ENCODE measurements at regions not wholly inside any gene's neighbourhood (a gene's known extent, or its start where the extent isn't known, plus 50 kb on each side); places are given as distances from the start of the nearest gene placed in this dataset.

DNA sequence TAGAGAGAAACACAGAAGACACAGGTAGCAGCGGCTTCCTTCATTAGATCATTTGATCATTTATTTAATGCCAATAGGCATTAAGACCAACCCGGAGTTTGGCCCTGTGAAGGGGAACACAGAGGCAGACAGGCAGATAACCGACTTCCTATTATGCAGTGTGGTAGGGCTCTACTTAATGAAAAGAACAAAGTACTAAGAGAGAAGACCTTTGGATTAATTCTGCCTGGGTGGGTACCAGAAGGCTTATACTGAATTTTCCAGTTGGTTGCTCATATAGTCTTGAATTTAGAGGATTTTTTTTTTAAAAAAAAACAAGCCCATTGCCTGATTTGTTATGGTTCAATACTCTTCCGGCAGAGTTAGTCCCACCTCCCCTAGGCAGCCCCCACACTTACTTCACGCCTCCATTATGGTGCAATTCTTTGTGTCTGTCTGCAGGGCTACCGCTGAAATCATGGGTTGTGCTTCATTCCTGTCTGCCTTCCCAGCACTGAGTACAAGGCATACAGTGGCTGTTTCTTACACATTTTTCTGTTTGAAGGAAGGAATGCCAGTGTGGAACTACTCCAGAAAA is 244.3 kb upstream of the APCDD1 start:
- CTCF ChIA-PET: interaction anchor here (0.6 kb wide), 1 partner anchor 45 kb away, joined by 4 read pairs; no protein-coding TSS in a partner anchor
- POLR2A ChIA-PET: no interaction called here
- Histone ChIP-seq H3K4me1 (ENCODE audit: control insufficient read depth, insufficient read depth, low read length) (no peaks in the 10 kb centered on the region), H3K4me3 (ENCODE audit: low read depth, low read length) (no peak overlapping the region), H3K27ac (ENCODE audit: extremely low read depth, low read depth, low read length) (no peak overlapping the region), H3K9me3 (ENCODE audit: control insufficient read depth, insufficient read depth, low read depth, low read length) (no peaks in the 10 kb centered on the region), H3K36me3 (ENCODE audit: control insufficient read depth in 2 of 2, insufficient read depth in 1 of 2, low read length in 2 of 2) (no peaks in the 10 kb centered on the region)
- no peak for TF ChIP-seq ZNF202 (tag by site-specific recombination; IDR thresholded peaks at IDR 0.05; ENCODE audit: borderline replicate concordance)
- TF ChIP-seq, protein P1, sequence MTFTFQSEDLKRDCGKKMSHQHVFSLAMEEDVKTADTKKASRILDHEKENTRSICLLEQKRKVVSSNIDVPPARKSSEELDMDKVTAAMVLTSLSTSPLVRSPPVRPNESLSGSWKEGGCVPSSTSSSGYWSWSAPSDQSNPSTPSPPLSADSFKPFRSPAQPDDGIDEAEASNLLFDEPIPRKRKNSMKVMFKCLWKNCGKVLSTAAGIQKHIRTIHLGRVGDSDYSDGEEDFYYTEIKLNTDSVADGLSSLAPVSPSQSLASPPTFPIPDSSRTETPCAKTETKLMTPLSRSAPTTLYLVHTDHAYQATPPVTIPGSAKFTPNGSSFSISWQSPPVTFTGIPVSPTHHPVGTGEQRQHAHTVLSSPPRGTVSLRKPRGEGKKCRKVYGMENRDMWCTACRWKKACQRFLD (tag by site-specific recombination; IDR thresholded peaks at IDR 0.05): no peak
- TF ChIP-seq, protein P2, sequence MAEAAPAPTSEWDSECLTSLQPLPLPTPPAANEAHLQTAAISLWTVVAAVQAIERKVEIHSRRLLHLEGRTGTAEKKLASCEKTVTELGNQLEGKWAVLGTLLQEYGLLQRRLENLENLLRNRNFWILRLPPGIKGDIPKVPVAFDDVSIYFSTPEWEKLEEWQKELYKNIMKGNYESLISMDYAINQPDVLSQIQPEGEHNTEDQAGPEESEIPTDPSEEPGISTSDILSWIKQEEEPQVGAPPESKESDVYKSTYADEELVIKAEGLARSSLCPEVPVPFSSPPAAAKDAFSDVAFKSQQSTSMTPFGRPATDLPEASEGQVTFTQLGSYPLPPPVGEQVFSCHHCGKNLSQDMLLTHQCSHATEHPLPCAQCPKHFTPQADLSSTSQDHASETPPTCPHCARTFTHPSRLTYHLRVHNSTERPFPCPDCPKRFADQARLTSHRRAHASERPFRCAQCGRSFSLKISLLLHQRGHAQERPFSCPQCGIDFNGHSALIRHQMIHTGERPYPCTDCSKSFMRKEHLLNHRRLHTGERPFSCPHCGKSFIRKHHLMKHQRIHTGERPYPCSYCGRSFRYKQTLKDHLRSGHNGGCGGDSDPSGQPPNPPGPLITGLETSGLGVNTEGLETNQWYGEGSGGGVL (tag by site-specific recombination; IDR thresholded peaks at IDR 0.05): no peak
- TF ChIP-seq, protein P3, sequence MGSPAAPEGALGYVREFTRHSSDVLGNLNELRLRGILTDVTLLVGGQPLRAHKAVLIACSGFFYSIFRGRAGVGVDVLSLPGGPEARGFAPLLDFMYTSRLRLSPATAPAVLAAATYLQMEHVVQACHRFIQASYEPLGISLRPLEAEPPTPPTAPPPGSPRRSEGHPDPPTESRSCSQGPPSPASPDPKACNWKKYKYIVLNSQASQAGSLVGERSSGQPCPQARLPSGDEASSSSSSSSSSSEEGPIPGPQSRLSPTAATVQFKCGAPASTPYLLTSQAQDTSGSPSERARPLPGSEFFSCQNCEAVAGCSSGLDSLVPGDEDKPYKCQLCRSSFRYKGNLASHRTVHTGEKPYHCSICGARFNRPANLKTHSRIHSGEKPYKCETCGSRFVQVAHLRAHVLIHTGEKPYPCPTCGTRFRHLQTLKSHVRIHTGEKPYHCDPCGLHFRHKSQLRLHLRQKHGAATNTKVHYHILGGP (tag by site-specific recombination; IDR thresholded peaks at IDR 0.05): no peak
- no peak for TF ChIP-seq ZNF624 (tag by site-specific recombination; IDR thresholded peaks at IDR 0.05)
- TF ChIP-seq GLI4 (tag by site-specific recombination; IDR thresholded peaks at IDR 0.05): no peak
- TF ChIP-seq, protein P4, sequence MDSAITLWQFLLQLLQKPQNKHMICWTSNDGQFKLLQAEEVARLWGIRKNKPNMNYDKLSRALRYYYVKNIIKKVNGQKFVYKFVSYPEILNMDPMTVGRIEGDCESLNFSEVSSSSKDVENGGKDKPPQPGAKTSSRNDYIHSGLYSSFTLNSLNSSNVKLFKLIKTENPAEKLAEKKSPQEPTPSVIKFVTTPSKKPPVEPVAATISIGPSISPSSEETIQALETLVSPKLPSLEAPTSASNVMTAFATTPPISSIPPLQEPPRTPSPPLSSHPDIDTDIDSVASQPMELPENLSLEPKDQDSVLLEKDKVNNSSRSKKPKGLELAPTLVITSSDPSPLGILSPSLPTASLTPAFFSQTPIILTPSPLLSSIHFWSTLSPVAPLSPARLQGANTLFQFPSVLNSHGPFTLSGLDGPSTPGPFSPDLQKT (IDR thresholded peaks at IDR 0.05; ENCODE audit: borderline replicate concordance, low read depth, low read length): no peak
- TF ChIP-seq, protein P5, sequence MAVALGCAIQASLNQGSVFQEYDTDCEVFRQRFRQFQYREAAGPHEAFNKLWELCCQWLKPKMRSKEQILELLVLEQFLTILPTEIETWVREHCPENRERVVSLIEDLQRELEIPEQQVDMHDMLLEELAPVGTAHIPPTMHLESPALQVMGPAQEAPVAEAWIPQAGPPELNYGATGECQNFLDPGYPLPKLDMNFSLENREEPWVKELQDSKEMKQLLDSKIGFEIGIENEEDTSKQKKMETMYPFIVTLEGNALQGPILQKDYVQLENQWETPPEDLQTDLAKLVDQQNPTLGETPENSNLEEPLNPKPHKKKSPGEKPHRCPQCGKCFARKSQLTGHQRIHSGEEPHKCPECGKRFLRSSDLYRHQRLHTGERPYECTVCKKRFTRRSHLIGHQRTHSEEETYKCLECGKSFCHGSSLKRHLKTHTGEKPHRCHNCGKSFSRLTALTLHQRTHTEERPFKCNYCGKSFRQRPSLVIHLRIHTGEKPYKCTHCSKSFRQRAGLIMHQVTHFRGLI (tag by site-specific recombination; IDR thresholded peaks at IDR 0.05): no peak
- TF ChIP-seq, protein P6, sequence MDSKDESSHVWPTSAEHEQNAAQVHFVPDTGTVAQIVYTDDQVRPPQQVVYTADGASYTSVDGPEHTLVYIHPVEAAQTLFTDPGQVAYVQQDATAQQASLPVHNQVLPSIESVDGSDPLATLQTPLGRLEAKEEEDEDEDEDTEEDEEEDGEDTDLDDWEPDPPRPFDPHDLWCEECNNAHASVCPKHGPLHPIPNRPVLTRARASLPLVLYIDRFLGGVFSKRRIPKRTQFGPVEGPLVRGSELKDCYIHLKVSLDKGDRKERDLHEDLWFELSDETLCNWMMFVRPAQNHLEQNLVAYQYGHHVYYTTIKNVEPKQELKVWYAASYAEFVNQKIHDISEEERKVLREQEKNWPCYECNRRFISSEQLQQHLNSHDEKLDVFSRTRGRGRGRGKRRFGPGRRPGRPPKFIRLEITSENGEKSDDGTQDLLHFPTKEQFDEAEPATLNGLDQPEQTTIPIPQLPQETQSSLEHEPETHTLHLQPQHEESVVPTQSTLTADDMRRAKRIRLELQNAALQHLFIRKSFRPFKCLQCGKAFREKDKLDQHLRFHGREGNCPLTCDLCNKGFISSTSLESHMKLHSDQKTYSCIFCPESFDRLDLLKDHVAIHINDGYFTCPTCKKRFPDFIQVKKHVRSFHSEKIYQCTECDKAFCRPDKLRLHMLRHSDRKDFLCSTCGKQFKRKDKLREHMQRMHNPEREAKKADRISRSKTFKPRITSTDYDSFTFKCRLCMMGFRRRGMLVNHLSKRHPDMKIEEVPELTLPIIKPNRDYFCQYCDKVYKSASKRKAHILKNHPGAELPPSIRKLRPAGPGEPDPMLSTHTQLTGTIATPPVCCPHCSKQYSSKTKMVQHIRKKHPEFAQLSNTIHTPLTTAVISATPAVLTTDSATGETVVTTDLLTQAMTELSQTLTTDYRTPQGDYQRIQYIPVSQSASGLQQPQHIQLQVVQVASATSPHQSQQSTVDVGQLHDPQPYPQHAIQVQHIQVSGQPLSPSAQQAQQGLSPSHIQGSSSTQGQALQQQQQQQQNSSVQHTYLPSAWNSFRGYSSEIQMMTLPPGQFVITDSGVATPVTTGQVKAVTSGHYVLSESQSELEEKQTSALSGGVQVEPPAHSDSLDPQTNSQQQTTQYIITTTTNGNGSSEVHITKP (tag by site-specific recombination; IDR thresholded peaks at IDR 0.05): no peak
- TF ChIP-seq OVOL3 (tag by site-specific recombination; IDR thresholded peaks at IDR 0.05): no peak
- TF ChIP-seq ZNF785 (tag by site-specific recombination; IDR thresholded peaks at IDR 0.05): no peak
- TF ChIP-seq YY2 (tag by site-specific recombination; IDR thresholded peaks at IDR 0.05): no peak
- no peak for TF ChIP-seq ZNF324 (tag by site-specific recombination; IDR thresholded peaks at IDR 0.05)
- no peak for TF ChIP-seq ZNF24 (tag by site-specific recombination; IDR thresholded peaks at IDR 0.05)
- no peak for TF ChIP-seq YY1 (tag by site-specific recombination; IDR thresholded peaks at IDR 0.05)
- no peak for TF ChIP-seq KLF1 (tag by site-specific recombination; IDR thresholded peaks at IDR 0.05)
- TF ChIP-seq HOXC10 (CRISPR knock-in tag; IDR thresholded peaks at IDR 0.05): no peak
- no peak for TF ChIP-seq ZNF19 (tag by site-specific recombination; IDR thresholded peaks at IDR 0.05; ENCODE audit: low read depth)
- TF ChIP-seq ZNF529 (tag by site-specific recombination; IDR thresholded peaks at IDR 0.05; ENCODE audit: insufficient replicate concordance): no peak
- no peak for TF ChIP-seq ZNF394 (tag by site-specific recombination; IDR thresholded peaks at IDR 0.05; ENCODE audit: borderline replicate concordance)
